HK-2 (cell line): ENCODE measurements at regions not wholly inside any gene's neighbourhood (a gene's known extent, or its start where the extent isn't known, plus 50 kb on each side); places are given as distances from the start of the nearest gene placed in this dataset.
"Not testable (repeated sequence)": the region's sequence is repeated elsewhere in the genome, so short reads cannot be mapped to it uniquely, and the experiment has no call there.

ENCODE experiments used
- DNase-seq: peaks from one replicate; pipeline ENCODE4 v3.0.0-alpha.2; 2018; ENCODE audit not compliant: unreplicated experiment

DNA sequence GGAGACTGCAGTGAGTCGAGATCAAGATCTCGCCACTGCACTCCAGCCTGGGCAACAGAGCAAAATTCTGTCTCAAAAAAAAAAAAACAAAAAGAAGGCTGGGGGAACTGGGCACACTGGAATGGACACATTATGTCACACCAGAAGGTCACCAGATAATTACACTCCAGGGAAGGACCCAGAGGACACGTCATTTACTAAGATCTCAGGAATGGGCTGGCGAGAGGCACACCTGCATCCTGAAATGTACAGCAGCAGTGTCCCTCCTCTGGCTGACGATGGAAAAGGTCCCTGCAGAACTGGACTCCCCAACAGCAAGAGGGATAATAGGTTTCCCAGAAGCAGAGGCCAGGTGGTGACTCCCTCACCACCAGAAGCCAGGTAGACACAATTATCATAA, 243.5 kb downstream of the BCL11B start:
- DNase-seq: no peak

DNA sequence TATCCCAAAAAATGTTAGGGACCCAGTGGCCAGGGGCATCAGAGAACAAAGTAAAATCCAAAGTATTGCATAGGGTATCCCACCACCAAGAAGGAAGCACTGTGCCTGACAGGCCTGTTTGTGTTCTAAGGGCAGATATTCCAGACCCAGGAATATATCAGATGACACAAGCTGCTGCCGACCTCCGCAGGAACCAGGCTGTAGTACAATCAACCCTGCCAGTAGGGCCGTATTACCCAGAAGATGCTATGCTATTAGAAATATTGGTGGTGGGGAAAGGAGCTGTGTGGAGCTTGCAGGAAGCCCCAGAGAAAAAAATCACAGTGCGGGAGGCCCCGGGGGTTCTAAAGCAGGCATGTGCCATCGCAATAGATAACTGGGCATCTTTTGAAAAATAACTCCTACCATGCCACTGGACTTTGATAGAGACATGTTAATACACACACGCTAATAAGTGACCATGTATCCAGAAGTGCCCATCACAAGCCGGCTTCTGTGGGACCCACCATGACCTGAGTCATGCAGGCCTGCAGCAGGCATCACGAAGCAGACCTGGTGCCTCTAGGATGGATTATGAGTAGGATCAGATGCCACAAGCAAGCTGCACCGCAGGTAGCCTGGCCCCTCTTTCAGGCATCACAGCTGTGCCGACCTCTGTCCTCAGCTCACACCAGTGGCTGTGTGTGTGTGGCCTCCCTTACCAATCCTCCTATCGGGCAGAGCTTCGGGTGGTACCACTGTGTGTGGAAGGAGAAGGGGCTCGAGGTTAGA, 242.7 kb downstream of the BCL11B start:
- no peak for DNase-seq

DNA sequence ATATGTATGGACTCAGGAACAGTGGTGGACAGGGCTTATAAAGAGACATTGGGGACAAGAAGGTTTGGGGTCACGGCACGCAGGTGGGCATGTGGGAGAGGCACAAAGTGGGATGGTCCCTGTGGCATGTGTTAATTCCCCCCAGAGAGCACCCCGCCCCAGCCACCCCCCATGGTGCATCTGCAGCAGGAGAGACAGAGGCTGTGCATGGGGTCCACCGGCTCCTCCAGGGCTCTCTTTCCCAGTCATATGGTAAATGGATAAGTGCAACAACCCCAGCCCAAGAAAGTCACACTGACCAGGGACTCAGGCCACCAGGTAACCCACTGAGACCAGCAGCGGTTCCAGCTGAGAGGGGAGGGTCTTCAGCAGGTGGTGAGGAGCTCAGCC, 242.1 kb downstream of the BCL11B start:
- DNase-seq: no peak

DNA sequence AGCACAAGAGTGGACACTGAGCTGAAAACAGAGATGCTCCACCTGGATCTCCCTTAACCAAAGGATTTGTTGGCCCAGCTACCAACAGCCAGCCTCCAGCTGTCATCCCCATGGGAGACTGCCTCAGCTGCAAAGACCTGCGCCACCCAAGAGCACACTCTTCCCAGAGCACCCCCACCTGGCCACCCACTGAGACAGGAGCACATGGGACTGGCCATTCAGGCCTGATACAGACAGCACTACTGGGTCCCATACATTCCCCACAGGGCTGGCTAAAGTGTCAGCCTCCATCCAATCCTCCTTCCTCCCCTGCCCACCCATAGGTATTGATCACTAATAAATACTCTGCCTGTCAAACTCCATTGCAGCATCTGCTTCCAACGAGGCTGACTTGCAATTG, 241.5 kb downstream of the BCL11B start:
- DNase-seq: no peak

DNA sequence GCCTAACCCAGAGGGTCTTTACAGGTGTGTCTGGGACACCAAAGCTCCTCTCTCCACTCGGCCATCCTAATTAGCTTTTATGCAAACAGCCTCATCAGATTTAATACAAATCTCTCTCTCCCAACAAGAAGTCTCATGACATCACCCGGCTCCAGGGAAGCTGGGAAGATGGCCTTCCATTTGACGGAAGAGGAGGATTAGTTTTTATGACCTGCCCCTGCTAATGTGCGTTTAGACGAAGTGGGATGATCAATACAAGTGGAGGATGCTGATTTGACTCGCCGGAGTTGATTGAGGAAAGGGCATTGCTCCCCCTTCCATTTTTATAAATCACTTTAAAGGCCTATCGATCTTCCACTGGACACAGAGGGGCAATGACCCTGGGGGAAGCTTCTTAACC, 239.2 kb downstream of the BCL11B start:
- no peak for DNase-seq

DNA sequence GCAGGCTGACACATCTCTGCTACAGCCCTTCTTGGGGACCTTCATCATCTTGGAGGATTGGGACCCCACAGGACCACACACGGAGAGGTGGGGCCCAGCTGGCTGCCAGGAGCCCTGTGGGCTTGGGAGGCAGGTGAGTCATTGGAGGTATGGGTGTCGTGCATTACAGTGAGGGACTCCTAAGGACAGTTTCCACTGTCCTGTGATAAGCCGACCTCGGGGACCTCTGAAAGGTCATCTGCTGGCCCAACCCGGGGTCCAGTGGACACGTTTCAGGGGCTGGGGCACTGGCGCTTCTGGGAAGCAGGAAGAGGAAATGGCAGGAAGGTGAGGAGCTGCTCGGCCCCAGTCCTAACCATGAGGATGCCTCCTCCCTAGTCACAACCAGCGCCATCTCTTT, 238.0 kb downstream of the BCL11B start:
- no peak for DNase-seq

DNA sequence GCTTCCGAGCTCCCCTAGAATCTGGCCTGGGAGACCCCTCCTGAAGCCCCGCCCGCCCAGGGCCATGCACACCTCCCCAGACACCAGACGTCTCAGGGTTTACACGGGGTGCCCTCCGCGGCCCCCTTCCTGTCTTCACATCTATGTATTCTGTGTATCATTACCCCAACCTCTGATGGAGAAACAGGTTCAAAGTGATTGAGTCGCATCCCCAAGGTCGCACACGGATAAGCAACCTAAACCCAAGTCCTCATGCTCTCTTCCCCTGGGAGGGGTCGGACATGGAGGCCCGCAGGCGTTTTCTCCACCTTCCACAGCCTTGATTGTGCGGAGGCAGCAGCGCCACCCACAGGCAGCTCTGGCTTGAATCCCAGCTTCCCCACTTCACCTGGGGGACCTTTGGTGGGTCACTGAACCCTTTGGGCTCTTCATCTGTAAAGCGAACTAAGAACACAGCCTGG, 237.3 kb downstream of the BCL11B start:
- no peak for DNase-seq

DNA sequence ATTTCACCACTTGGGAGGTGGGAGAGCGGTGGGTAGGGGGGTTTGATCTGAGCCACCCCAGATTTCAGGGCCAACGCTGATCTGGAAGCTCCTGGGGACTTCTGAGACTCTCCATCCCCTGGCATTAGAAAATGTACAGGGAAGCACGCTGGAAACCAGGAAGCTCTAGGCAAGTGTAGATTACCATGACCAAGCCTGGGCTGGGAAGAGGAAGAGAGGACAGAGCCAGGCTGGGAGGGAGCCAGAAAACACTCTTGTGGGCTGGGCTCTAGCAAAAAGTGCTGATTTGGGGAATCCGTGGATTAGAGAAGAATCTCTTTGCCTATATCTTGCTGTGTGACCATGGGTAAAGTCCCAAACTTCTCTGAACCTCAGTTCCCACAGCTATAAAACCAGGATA, 236.7 kb downstream of the BCL11B start:
- DNase-seq: no peak

DNA sequence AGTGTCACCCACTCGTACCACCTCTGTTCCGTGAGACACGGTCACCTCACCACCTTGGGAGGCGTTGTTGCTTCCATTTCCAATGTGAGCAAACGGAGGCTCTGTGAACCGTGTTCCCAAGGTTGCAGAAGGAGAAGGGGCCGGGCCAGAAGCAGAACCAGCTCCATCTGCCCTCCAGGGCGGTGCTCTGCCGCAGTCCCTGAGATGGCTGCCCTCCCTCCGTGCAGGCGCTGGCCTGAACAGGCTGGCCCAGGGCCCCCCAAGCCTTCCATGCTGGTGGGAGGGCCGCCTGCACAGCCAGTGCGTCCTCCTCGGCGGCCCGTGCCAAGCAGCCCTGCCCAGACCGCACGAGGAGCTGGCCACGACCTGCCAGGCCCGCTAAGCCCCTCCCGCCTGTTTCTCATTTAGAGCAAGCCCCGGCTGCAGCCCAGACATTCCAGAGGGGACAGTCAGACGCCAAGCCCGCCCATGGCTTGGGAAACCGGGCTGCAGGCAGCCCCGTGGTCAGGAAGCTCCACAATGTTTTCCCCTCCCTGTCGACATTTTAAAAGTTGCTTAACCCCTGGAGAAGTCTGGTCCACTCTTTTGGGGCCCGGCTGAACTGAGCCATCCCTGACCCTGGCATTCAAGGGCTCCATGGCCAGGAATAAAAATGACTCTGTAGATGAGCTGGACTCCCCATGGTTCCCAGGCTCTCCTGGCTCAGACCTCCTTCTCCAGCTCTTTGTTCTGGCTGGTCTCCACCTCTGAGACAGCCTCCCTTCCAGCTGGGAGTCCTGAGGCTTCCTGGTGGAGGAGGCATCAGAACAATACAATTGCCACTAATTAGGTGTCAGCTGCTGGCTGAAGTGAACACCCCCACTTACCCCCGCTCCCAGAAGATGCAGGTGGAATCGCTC, 236.0 kb downstream of the BCL11B start:
- DNase-seq: peak; percentile 84

DNA sequence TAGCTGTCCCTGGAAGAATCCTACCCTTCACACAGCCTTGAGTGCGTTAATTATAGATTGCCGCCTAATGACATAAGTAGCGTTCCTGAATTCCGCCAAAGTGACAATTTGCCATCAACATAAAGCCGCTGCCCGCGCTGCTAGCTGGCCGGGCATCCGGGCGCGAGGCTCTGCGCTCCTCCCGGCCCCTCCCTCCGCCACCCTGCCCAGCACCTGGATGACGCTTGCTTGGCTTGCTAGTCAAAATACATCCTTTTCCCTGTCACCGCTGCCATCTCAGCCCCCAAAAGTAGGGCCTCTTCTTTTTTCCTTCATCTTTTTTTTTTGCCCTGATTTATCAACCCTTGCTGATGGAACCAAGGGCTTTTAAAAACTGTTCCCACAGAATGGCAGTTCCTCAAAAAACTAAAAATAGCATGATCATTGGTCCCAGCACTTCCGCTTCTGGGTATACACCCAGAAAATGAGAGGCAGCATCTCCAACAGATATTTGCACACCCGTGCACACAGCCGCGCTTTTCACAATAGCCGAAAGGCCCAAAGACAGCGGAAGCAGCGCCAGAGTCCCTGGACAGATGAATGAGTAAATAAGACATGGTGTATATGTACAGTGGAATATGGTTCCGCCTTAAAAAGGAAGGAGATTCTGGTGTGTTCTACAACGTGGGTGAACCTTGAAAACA, 235.2 kb downstream of the BCL11B start:
- no peak for DNase-seq

DNA sequence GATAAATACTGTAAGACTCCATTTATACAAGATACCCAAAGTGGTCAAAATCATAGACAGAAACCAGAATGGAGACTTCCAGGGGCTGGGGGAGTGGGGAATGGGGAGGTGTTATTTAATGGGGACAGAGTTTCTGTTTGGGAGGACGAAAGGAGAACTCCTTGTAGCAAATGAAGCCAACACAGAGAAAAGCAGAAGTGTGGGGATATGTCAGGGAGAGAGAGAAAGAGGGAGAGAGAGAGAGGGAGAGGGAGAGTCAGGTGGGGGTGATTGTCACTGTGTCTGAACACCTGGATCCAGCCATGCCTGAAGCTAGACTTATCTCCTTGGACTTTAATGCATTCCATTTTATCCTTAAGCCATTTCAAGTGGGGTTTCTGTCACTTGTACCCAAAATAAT, 234.7 kb downstream of the BCL11B start:
- DNase-seq: not testable (repeated sequence)

DNA sequence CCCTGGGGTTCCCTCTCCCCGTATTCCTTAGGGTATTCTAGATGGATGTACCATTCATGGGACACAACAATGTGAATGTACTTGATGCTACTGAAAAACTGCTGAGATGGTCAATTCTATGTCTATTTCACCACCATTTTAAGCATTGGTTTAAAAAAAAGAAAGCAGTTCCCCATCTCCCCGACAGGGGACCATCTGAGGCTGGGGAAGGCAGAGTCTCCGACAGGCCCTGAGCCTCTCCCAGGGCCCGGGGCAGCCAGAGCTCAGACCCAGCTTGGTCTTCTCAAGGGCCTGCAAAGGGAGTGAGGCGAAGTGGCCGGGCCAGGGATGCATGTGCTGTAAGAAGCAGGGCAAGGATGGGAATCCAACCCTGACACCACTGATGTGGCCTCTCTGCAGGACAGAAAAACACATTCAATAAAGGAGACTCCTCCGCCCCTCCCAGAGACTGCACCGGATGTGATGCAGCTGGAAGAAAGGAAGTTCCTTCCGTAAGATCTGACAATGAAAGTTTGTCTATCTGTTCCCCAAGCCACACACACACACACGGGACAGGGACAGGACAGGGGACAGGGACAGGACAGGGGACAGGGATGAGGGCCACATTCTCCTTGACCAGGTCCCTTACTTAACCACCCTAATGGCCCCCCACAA, 234.1 kb downstream of the BCL11B start:
- no peak for DNase-seq

DNA sequence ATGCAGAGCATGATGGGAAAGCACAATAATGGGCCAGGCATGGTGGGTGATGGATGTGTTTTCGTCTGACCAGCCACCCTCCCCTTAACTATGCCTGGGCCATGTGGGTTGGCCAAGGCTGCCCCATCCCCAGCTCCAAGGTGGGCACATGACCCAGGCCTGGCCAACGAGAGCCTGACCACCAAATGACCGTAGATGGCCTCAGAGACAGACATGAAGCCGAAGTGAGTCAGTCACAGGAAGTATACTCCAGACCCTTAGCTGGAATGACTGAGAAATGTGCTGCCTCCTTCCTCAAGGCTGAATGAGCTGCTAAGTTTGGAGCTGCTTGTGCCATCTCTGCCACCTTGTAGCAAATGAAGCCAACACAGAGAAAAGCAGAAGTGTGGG, 233.6 kb downstream of the BCL11B start:
- DNase-seq: peak; percentile 31

DNA sequence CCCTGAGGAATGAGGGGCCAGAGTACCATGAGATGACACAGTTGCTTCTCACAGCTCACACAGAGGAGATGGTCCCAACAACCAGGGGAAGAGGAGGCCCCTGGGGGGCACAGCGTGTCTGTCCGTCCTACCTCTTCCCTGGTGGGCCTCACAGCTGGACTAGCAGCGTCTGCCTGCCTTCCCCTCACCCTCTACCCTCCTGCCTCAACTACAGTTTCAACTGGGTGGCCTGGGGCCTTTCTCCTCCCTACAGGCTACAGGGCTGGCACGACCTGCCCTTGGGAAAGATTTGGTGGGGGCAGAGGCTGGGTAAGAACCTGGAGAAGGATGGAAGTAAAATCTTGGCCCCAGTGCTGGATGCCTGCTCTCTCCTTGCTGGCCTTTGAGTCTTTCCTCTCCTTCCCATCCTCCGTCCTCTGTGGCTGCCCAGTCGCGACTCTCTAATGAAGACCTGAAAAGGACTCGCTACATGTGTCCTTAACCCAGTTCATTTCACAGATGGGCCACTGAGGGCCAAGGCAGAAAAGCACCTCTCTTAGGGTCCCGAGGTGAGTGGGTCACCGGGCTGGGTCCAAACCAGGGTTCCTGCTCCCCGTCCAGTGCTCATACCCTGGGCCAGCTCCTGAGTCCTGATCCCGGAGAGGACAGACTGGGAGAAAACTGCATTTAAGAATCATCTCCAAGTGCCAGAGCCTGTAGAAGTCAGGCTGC, 232.5 kb downstream of the BCL11B start:
- no peak for DNase-seq

DNA sequence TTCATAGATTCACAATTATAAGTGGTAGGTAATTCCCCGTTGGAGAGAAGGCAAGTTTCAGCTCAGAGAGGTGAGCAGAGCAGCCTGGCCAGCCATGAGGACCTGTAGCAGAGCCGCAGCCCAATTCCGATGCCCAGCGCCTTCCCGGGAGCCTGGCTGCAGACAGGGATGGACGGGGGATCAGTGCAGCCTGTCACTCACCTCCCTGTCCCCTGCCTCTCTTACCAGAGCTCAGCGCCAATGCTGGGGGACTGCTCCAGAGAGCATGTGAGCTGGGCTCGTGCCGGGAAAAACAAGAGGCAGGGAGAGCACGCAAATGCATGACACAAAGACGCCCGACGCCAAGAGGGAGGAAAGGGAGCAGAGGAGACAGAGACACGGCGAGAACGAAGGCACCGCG, 231.9 kb downstream of the BCL11B start:
- DNase-seq: no peak

DNA sequence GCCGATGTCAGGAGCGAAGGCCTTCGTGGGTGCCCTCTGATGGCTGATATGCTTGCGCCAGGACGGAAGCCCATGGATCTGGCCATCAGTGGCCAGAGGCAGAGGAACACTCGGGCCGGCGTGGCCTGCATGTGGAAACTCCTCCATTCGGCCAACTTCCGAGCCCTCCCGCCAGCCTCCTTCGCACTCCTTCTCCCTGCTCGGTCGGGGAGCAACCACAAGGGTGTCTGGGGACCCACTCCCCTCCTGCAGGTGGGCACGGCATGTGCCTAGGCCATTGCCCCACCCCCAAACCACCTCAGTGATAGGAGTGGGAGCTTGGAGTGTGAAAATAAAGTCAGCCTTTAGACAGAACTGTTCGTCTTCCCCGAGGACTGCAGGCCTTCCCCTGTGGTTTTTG, 231.3 kb downstream of the BCL11B start:
- no peak for DNase-seq

DNA sequence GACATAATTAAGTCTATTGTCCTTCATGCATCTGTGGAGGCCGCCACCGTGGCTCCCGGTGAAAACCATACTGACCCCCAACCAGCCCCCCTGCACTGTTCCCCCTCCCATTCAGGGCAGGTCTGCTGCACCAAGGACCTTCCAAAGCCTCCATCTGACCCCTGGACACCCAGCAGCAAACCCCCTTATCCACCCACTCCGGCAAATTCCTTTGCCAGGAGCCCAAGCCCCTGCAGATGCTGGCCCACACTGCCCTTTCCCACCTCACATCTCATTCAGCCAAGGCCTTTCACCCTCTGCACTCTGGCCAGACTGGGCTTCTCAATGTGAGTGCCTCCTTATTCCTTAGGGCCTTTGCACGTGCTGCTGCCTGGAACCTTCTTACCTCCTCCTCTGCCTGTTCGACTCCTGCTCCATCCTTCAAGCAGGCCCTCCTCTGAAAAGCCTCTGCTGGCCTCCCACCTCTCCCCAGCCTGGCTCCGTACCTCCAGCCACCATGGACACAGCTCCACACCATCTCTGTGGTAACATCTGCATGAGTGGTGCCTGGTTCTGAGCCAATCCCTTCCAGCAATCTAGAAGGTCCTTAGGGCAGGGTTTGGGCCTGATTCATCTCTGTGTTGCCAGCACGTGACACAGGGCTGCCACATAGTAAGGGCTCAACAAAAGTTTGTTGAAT, 230.7 kb downstream of the BCL11B start:
- no peak for DNase-seq

DNA sequence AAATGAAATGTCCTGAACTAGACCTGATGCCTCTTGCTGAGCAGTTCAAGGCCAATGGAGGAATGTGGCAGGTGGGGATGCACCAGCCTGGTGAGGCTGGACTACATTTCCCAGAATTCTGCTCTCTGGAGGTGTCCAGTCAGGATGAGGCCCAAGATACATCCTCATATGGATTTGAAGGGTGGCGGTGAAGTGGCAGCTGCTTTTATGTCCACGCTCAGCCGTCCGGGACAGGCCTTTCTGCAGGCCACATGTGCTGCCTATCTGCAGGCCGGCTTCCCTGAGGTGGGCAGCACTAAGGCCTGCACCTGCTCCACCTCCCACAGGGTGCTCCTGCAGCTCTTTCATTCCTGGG, 230.2 kb downstream of the BCL11B start:
- no peak for DNase-seq

DNA sequence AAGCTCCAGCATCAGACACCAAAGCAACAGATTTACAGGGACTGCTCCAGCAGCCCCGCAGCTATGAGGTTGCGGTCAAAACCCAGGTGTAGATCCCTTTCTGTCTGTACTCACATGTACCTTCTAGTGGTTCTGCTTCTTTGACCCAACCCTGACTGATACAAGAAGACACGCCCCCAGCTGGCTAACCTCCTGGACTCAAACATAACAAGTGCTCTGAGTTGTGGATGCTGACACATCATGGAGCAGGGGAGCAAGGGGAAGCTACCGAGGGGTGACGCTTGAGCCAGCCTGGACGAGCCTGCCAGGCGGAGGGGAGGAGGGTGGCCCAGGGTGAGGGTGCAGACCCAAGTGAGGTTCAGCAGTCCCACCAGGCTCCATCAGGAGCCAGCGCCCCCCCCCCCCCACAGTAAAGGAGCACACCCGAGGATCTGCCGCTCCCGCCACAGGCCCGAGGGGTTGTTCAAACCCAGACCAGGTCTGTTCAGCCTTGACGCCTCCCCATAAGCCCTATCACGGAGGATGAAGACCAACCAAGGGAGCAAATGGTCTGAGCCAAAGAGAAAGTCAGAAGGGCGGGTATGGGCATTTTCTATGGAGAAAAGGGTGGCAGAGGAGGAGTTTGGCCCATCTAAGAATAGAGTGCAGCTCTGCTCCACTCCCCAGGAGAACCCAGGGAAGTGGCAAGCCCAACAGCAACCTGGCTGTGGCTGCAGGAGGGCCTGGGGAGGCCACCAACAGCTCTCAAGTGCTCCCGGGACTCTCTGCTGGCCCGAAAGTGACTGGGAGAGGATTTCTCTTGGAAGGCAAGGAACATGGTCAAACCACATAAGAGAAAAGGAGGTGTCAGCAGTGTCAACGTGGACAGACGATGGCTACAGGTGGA, 229.4 kb downstream of the BCL11B start:
- no peak for DNase-seq

DNA sequence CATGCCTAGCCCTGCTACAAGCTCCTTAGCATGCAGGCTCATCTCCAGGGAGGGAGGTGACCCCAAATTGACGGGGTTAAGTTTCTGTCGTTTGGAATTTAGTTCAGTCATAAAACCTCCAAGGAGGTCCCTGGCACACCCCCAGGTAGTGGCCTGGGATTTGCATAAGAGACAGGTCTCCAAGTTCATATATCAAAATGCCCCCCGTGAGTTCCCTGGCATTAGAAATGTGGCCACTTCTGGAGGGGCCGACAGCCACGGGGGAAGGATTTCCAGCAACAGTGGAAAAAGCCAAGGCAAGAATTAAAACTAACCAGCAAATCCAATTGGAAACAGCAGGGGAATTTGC, 228.8 kb downstream of the BCL11B start:
- DNase-seq: no peak
